ENCODE measurements at regions not wholly inside any gene's neighbourhood (a gene's known extent, or its start where the extent isn't known, plus 50 kb on each side); places are given as distances from the start of the nearest gene placed in this dataset.

DNA sequence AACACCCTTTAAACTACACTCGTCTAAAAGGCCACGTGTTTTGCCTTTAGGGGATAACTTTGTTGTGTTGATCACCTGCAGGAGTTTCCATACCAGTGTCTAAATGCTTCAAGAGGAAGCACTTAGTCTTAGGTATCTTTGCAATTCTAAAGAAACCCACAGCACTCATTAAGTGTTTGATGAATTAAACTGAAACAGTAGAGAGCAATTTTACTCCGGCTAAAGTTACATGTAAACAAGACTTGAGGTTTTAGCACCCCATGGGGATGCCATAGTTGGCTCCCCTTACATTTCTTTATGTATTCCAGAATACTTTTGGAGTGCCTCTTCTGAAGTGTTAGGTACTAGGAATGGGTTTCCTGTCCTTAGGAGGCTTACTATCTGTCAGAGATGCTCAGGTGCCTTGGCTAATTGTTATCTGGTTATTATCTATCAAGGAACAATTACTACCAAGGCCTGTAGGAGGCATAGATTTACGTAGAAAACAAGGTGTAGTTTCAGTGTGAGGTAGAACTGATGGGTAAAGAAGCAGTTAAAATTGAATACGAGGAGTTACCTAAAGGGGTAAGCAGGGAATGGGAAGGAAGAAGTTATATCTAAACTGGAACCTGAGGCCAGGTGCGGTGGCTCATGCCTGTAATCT, 176.8 kb upstream of the SAMSN1 start:
- TF ChIP-seq, protein P1, sequence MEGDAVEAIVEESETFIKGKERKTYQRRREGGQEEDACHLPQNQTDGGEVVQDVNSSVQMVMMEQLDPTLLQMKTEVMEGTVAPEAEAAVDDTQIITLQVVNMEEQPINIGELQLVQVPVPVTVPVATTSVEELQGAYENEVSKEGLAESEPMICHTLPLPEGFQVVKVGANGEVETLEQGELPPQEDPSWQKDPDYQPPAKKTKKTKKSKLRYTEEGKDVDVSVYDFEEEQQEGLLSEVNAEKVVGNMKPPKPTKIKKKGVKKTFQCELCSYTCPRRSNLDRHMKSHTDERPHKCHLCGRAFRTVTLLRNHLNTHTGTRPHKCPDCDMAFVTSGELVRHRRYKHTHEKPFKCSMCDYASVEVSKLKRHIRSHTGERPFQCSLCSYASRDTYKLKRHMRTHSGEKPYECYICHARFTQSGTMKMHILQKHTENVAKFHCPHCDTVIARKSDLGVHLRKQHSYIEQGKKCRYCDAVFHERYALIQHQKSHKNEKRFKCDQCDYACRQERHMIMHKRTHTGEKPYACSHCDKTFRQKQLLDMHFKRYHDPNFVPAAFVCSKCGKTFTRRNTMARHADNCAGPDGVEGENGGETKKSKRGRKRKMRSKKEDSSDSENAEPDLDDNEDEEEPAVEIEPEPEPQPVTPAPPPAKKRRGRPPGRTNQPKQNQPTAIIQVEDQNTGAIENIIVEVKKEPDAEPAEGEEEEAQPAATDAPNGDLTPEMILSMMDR (IDR thresholded peaks at IDR 0.05; ENCODE audit: borderline replicate concordance, extremely low read depth, low read length, poor library complexity, severe bottlenecking): peak; percentile 3
- TF ChIP-seq EZH2 (IDR thresholded peaks at IDR 0.05; ENCODE audit: borderline replicate concordance, low read depth, low read length, severe bottlenecking): no peak
